DMS53 (cell line): ENCODE measurements at regions not wholly inside any gene's neighbourhood (a gene's known extent, or its start where the extent isn't known, plus 50 kb on each side); places are given as distances from the start of the nearest gene placed in this dataset.
A peak's percentile ranks its signal among the peaks of the same experiment; 100 is the strongest.

Source experiments
- DNase-seq: peaks from one replicate; lab custom pipeline; 2025; lab: John Stamatoyannopoulos, UW

- DNase-seq: no peak
These were observed 124.8 kb upstream of the UBE3A start for GRCh38 chr15:25563596-25563995.

- DNase-seq: no peak
These were observed 119.1 kb upstream of the UBE3A start for GRCh38 chr15:25557926-25558325.

GRCh38 chr15:25556136-25556535 is 117.3 kb upstream of the UBE3A start:
- DNase-seq: no peak

- no peak for DNase-seq
These were observed 115.8 kb upstream of the UBE3A start for GRCh38 chr15:25554640-25555039.

- DNase-seq: no peak
These were observed 109.8 kb upstream of the UBE3A start for GRCh38 chr15:25548600-25548999.

- no peak for DNase-seq
These were observed 107.1 kb upstream of the UBE3A start for GRCh38 chr15:25545889-25546288.

GRCh38 chr15:25545017-25545416 is 106.2 kb upstream of the UBE3A start:
- no peak for DNase-seq

- no peak for DNase-seq
These were observed 105.3 kb upstream of the UBE3A start for GRCh38 chr15:25544076-25544475.

GRCh38 chr15:25543196-25543595 is 104.4 kb upstream of the UBE3A start:
- DNase-seq: no peak

GRCh38 chr15:25541228-25541627 is 102.4 kb upstream of the UBE3A start:
- DNase-seq: no peak

GRCh38 chr15:25536801-25537611 is 98.2 kb upstream of the UBE3A start:
- DNase-seq: no peak

GRCh38 chr15:25535866-25536265 is 97.0 kb upstream of the UBE3A start:
- no peak for DNase-seq

- DNase-seq: no peak
These were observed 95.5 kb upstream of the UBE3A start for GRCh38 chr15:25534293-25534692.

- DNase-seq: no peak
These were observed 93.7 kb upstream of the UBE3A start for GRCh38 chr15:25532269-25533140.

GRCh38 chr15:25529774-25530173 is 91.0 kb upstream of the UBE3A start:
- DNase-seq: no peak

GRCh38 chr15:25527118-25527517 is 88.3 kb upstream of the UBE3A start:
- no peak for DNase-seq

- DNase-seq: no peak
These were observed 86.9 kb upstream of the UBE3A start for GRCh38 chr15:25525741-25526140.

- no peak for DNase-seq
These were observed 76.8 kb upstream of the UBE3A start for GRCh38 chr15:25515633-25516032.

GRCh38 chr15:25514522-25514921 is 75.7 kb upstream of the UBE3A start:
- DNase-seq: no peak

GRCh38 chr15:25512957-25513356 is 74.1 kb upstream of the UBE3A start:
- no peak for DNase-seq

- DNase-seq: no peak
These were observed 71.3 kb upstream of the UBE3A start for GRCh38 chr15:25510146-25510545.

- no peak for DNase-seq
These were observed 70.9 kb upstream of the UBE3A start for GRCh38 chr15:25509703-25510102.

- peak; percentile 38 for DNase-seq
These were observed 69.7 kb upstream of the UBE3A start for GRCh38 chr15:25508369-25509002.
